AG20443 (cell line): ENCODE measurements at regions not wholly inside any gene's neighbourhood (a gene's known extent, or its start where the extent isn't known, plus 50 kb on each side); places are given as distances from the start of the nearest gene placed in this dataset.

Source experiments
- DNase-seq: peaks from one replicate; pipeline ENCODE4 v3.0.0; 2012; ENCODE audit warnings: low spot score, mixed read lengths

DNA sequence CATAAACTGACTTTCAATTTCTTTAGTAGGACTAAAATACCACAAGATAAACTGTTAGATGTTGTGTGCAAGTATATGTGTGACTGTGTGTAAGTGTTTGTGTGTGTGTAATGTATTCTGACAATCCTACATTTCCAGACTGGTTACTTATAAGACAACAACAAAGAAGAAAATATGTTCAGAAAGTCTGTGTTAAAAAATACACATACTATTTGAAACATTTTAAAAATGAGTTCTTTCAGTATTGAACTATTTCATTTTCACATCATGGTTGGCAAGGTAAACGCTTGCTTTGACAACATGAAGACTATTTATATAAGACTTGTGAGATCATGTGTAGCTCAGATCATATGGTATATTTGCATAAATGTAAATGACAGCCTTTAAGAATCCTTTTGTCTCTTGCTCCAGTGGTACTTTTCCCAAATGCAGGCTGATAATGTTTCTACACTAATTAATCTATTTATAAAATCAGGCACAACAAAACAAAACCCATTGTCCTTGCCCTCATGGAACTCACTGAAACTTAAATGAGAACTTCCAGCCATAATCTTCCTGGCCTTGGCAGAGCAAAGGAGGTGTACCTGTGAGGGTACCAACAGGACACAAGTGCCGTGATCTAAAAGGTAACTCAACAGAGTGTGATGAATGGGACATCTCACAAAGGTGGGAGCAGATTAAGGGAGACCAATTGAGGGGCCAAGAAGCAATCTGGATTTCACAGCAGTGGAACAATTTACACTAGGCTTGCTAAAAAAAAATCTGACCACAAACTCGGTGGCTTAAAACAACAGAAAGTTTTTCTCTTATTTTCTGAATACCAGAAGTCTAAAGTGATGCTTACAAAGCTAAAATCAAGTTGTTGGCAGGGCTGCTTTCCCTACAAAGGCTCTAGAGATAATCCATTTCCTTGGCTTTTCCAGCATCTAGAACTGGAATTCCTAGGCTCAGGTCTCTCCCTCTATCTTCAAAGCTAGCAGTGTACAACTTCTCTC, 349.0 kb downstream of the TBC1D4 start:
- no peak for DNase-seq

DNA sequence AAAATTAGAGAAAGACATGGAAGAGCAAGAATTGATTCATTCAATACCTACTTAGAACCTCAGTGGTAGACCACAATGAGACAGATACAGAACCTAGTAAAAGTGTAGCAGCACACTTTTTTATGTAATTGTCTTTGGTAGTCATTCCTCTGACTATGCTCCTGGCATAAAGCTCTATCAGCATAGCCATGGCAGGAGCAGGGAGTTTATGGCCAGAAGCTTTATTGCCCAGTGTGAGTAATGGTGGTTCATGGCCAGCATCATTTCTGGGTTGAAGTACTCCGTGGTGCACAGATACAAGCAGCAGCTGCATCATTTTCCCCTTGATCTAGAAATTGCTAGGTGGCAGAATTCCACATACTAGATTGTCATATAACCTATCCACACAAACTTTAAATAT, 352.6 kb downstream of the TBC1D4 start:
- DNase-seq: no peak

DNA sequence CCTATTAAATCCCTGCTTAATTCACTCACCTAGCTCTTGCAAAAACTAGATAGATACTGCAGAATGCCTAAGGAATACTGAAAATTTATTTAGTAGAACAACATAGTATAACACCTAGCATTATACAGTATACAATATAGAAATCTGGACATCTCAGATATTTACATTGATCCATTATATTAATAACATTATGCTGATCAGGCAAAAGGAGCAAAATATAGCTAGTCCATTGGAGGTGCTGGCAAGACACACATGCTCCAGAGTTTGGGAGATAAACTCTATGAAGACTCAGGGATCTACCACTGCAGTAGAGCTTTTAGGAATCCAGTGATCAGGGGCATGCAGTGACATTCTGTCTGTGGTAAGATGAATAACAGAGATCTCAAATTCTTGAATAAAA, 357.6 kb downstream of the TBC1D4 start:
- DNase-seq: no peak

DNA sequence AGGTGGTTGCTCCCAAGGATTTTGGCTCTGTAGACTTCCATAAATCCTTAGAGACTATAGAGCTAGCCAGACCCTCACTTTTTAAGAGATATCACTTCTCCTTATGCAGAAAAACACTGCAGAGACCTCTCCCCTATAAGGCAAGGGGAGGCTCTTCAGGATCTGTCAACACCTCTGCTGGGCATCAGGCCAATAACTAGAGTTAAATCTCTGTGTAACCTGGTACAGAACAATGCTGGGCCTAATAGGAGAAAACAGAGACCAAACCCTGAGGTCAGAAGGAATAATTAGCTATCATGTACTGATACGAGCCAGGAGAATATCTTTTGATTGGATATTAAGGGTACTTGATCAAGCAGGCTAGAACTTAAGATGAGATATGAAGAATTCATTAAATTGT, 358.5 kb downstream of the TBC1D4 start:
- no peak for DNase-seq

DNA sequence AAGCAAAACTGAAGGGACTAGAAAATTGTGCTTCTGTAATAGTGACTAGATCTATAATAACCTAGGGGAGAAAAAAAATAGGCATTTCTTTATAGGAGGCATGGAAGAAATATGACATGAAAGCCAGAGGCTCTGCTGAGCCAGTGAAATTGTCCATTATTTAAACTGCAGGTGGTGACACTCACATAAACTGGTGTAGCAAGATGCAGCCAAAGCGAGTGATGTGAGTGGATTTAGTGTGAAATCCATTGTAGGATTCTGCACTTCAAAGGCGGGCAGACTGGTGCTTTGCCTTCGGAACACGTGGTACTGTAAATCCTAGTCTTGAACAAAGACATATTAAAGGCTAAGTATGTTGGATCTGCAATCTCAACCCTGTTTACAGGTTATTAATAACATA, 361.9 kb downstream of the TBC1D4 start:
- no peak for DNase-seq

DNA sequence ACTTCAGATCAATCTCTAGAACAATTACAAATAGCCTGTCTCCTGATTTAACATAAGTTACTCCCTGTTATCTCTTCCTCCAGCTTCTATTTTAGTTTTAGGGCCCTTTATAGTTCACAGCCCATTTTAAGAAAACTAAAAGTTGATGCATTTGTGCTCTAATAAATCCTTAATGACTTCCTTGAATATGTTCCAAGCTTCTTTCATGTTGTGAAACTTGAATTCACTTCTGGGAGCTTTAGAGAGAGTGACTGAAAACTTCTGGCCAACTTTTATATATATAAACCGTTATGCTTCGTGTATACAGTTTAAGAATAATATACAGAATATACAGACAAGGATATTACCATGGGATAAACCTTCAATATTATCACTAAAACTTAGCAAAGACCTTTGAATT, 366.8 kb downstream of the TBC1D4 start:
- no peak for DNase-seq

DNA sequence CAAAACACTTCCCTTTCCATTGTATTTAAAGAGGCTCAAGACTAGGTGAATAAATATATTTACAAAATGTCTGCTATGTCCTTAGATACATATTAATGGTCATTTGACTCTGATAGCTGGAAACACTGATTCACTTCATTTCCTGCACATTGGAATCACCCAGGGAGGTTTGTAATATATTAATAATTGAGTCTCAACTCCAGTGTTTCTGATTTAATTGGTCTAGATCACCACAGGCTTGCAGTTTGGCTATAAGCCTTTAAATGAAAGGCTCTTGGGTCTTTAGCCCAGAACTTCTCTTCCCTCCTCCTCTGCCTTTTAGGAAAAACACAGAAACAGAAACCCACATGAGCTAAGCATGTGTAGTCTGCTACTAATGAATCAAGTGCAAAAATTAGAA, 378.0 kb downstream of the TBC1D4 start:
- DNase-seq: no peak

DNA sequence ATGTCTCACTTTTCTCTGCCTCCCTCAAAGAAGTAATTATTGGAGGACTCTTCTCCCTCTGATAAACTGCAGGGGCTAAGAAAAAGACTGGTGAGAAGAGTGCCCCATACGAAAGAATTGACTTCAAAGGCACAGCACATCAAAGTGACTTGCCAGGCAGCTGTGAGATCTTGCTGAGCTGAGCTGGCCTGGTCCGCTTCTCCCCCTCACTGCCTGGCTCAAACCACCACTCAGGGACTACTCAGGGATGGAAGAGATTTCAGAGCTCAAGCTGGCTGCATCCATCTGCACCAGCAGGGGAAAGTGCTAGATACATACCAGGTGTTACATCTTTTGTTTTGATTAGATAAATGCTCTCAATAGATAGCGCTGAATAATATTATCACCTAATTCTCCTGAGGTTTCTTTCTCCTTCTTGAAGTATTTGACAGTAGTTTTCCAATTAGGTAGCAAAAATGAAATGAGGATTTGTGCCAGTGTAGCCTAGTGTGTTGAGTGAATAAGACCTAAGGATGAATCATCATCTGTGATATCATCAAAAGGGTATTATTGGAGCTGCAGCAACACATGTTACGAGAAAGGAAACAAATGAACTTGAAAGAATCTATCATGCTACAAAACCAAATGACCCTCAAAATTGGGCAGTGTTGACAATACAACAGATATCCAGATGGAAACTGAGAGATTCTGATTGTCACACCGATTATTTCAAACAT, 379.8 kb downstream of the TBC1D4 start:
- DNase-seq: peak; percentile 20

DNA sequence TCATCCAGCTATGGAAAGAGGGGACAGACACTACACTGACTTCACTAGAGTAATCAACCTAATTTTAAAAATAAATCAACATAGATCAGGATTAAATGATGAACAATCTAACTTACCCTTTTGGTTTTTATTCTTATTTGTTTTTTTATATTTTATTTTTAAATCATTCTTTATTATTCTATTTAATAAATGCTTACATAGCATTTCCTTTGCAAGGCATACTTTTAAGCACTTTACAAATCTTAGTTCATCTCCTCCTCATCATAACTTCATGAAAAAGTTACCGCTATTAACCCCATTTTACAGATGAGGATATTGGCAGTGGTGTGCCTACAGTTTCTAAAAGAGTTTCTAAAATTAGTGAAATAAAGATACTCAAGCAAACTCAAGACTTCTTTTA, 380.6 kb downstream of the TBC1D4 start:
- DNase-seq: no peak

DNA sequence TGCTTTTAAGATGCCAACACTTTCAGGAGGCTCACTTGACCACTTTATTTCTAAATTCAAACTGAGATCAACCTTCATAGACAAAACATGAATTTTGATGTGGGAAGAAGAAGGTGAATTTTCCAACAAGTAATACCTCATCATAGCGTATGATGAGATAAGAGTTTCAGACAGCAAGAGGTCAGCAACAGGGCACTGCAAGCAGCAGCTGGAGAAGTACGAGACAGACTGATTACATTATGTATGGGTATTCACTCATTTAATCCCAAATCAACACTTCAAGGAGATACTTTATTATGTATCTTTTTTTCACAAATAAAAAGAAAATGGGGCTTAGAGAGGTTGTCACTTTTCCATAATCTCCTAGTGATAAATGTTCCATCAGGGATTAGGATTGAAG, 389.8 kb downstream of the TBC1D4 start:
- no peak for DNase-seq

DNA sequence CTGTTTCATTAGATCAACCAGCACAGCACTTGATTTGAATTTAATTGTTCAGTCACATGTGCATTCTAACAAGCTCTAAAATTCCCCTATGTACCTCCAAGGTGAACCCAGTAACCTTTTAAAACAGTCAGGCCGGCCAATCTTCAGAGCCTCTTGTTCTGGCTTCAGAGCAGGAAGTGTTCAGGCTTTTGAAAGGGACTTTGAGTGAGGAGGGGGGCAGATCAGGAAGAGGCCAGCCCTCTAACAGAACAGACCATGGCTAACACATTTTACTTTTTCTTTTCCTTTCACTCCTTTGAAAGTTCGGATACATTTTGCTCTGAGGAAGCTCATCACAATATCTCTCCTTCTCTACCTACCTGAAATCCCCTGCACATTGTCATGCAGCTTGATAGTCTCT, 390.3 kb downstream of the TBC1D4 start:
- no peak for DNase-seq

DNA sequence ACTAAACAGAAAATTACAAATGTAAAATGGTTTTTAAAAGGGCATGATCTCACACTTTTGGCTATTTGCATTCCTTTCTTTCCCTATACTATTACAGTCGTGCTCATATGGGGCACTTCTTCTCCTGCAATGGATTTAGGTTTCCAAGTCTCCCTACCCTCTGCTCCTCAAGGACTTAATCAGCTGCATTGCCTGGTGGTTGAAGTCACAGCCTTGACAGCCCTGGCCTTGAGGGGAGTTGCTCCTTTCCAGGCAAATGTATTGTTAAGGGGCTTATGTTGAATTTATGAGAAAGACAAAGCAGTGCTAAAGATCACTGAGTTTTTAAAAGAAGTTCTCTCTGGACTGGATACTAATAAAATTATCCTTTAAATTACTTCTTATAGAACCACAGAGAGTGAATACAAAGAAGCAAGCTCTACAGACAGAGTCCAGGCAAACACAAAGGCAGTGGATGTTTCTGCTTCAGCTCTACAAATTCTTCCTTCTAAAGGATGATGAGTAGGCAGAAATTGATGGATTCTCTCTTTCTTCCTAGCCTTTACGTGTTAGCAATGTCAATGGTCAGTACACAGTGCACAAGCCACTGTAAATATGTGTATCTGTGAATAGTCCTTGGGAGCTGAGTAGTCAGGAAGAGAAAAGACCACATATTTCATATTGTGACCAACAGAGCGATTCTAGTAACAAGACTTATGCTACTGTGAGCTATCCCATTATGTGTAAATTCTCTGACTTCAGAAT, 390.9 kb downstream of the TBC1D4 start:
- DNase-seq: no peak

DNA sequence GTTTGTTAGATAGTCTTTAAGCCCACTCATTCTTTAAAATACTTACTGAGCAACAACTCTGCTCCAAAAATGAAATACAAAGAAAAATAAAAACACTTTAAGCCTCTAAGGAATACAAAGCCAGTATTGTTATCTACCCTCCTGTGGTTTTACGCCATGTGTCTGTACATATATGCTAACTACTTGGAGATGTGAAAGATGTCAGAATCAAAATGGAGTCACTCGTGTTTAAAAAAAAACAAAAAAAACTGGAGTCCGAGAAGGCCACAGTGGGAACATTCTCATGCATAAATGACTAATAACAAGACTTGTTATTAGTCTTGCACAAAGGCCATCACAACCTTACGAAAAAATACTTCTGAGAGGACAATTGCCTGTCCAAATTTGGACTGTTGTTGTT, 393.1 kb downstream of the TBC1D4 start:
- no peak for DNase-seq

DNA sequence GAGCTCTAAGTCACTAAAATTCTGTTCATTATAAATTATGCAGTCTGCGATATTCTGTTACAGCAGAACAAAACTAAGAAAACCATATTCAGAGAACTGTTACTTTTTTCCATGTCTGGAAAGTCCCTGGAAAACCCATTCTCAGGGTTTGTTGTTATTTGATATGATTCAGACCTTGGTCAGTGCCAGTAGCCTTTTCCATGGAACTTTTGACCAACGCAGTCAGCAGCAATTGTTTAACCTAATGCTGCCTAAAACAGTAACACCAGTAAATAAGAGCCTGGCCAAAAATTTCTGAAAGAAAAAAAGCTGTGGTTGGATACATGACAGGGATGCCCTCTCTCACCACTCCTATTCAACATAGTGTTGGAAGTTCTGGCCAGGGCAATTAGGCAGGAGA, 402.7 kb downstream of the TBC1D4 start:
- peak; percentile 14 for DNase-seq

DNA sequence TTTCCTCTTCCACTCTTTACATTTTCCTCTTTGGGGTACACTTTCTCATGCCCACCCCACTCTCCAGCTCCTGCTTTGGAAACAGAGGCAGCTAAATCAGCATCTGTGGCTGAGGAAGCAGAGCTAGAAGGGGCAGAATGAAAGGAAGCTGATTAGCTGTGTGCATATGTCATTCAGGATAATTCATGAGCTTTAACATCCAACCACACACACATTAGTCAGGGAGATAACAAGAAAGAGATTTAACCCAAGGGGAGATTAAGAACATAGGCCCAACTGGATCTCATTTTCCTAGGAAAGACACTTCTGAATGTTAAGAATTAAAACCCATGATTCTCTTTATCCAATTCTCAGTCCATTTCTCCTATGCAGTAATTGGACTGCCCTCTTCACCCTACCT, 405.5 kb downstream of the TBC1D4 start:
- DNase-seq: no peak

DNA sequence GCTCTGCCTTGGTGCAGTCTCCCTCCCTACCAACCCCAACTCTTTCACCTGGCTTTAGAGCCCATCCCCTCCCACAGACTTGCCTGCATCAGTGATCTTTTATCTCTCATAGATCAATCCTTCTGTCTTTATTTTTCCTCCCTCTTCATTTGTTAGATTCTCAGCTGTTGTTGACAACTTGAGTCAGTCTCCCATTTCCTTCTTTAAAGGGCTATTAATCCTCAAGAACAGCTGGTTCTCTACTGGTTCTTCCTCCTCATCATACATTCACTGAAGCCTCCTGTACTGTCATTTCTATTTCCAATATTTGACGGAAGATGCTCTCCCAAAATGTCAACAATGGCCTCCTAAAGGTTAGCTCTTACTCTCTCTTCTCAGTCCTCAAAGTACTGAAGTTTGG, 408.2 kb downstream of the TBC1D4 start:
- DNase-seq: no peak

DNA sequence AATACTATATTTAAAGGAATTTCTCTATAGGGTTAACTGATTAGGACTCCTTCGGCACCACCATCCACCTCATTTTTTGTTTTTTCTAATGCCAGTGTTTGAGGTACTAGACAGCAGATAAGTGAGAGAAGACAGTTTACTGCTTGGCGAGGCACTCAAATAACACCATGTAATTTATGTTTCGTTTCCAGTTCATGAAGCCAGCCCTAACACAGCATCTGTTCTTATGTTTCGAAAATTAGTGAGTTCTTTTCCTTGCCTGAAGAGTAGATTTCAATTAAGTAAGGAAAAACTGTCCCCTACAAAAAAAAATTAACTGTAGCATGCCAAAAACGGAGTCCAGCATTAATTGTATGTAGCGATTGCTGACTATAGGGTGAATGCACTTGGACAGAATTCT, 409.1 kb downstream of the TBC1D4 start:
- no peak for DNase-seq

DNA sequence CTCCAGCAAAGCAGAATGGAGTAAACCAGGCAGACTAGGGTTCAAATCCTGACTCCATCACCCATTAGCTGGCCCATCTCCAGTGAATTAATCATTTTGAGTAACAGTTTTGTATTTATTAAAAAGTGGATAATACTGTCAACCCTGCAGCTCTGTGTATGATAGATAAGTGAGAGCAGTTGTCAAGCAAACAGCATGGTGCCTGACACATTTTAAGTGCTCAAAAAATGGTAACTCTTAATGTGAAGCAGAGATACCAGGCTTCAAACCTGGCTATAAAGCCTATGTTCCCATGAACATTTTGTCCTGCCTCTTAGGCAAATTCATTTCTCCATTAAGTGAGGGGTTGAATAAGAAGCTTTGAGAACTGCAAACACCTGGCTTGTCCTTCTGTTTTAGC, 409.6 kb downstream of the TBC1D4 start:
- DNase-seq: no peak

DNA sequence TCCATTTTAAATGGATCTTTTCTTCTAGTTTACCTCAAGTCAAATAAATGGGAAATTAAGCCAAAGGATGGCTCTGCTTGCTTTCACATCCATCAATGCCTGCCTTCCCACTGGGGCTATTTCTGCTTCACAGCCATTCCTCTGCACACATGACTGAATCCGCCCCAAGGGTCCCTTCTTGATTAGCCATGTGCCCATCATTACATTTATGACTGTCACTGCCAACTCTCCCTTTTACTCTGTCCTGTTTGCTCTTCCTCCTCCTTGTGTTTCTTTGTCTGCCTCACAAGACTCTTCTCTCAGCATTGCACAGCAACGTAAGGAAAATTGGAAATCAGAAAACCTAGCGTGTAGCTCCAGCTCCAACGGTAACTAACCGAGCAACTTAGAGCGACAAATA, 410.2 kb downstream of the TBC1D4 start:
- DNase-seq: no peak

DNA sequence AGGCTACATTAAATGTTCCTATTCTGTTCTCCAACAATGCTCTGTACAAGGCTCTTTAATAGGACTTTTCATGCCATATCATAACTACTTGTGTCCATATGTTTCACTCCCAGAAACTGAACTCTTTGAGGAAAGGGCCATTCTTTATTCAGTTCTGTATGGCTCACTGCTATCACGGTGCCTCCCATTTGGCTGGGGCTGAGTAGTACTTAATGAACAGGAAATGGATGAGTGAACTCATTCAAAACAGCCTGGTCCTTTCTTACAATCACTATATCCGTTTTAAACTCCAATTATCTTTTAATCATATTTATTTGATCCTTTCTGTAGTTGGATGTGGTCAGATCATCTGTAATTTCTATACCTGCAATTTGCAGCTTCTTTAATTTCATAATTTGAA, 410.6 kb downstream of the TBC1D4 start:
- DNase-seq: no peak

DNA sequence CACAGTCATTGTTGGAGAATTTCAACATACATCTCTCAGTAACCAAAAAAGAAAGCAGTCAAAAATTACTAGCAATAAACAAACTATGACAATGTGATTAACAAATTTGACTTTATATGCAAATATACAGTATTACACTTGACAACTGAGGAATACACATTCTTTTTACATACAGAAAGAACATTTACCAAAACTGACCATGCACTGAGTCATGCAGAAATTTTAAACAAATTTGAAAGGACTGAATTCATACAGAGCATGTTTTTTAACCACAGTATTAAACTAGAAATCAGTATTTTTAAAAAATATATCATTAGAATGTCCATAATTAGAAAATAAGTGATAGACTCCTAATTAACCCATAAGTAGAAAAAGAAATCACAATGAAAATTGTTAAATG, 420.1 kb downstream of the TBC1D4 start:
- DNase-seq: no peak

DNA sequence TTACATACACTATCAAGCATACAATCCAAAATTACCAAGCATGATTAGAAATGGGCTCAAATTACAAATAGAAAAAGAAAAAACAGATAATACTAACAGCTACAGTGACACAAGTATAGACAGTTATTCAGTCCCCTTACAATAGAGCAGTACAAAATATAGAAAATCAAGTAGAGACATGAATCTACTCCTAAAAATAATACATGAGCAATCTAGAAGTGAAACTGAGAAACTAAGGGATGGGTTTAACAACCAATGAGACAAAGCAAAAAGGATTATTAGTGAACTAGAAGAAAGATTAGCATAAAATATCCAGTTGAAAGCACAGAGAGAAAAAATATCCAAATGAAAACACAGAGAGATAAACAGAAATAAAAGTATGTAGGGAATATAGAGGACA, 426.7 kb downstream of the TBC1D4 start:
- DNase-seq: no peak

DNA sequence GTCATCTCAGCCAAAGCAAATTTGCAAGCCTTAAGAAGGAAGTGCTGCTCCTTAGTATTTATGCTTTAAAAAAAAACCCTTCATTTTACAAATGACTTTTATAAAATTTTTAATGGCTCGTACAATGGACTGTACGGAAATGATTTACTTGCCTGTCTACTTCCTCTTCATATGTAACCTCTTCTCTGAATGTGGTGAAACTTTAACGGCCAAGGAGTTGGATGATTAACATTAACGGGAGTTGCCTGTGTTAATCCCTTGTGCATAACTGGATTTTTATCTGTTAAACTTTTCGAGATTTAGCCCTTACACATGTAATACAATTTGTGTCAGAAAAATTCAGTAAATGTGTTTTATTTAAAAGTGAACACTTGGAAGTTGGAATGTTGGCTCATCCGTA, 429.4 kb downstream of the TBC1D4 start:
- DNase-seq: no peak
